A549 (cell line): ENCODE measurements at regions not wholly inside any gene's neighbourhood (a gene's known extent, or its start where the extent isn't known, plus 50 kb on each side); places are given as distances from the start of the nearest gene placed in this dataset.

Source experiments
- ATAC-seq, 2 experiments: fragments of 200-7000 bp in 1 of 2; fragments of >200 bp in 1 of 2; cut with Nextera tagmentation in 1 of 2; cut with Tn5 transposase in 1 of 2; 3 replicates each; pipeline versions ENCODE4 v1.8.0 to v1.9.1; 2018 to 2020; ENCODE audit warnings: mild to moderate bottlenecking in 1 of 2, moderate library complexity in 1 of 2
- CTCF ChIA-PET: fragments of 300-600 bp; sonication (Branson Sonifier 250); formaldehyde crosslinking; extraction: SDS; loops from one replicate; lab custom pipeline; 2021; ENCODE audit warnings: antibody characterized with exemption, inconsistent platforms; lab: Yijun Ruan, JAX
- POLR2A ChIA-PET: fragments of 350-600 bp; formaldehyde crosslinking; extraction: SDS; loops from one replicate; lab custom pipeline; 2021; ENCODE audit warnings: antibody characterized with exemption, inconsistent platforms; lab: Yijun Ruan, JAX
- DNase-seq, 2 experiments: peaks; one replicate each; pipeline versions ENCODE4 v3.0.0 to v3.0.0-alpha.2; 2011 to 2016; ENCODE audit warnings: low read depth in 1 of 2, low spot score in 1 of 2
- FAIRE-seq: peaks from 2 replicates; lab custom pipeline; 2011; peaks lifted over from hg19 to GRCh38; lab: Jason Lieb, UNC
- H3K27ac ChIP-seq, 2 experiments: fragments of >200 bp; sonication (Bioruptor Twin); formaldehyde crosslinking; 3 replicates each; pipeline ENCODE4 v1.5.1; 2016 to 2017
- H3K4me1 ChIP-seq: fragments of >200 bp; sonication (Bioruptor Twin); formaldehyde crosslinking; 3 replicates; pipeline ENCODE4 v1.6.1; 2016
- H3K4me2 ChIP-seq: fragments of >200 bp; sonication (Bioruptor Twin); formaldehyde crosslinking; 3 replicates; pipeline ENCODE4 v1.6.1; 2016
- H3K4me3 ChIP-seq: fragments of >200 bp; sonication (Bioruptor Twin); formaldehyde crosslinking; 3 replicates; pipeline ENCODE4 v1.5.1; 2016
- H3K9me3 ChIP-seq: fragments of >200 bp; sonication (Bioruptor Twin); formaldehyde crosslinking; 3 replicates; pipeline ENCODE4 v1.6.1; 2016
- ATOH8 ChIP-seq: fragments of 250-450 bp; sonication (Bioruptor Pico); IDR thresholded peaks from 2 replicates; pipeline ENCODE4 v1.5.0; 2020; ENCODE audit warnings: low read depth, mild to moderate bottlenecking, moderate library complexity
- CHD2 ChIP-seq: fragments of 150-350 bp; IDR thresholded peaks from 2 replicates; pipeline ENCODE4 v1.6.1; 2014; ENCODE audit warnings: low read length; ENCODE audit not compliant: partially characterized antibody
- E2F6 ChIP-seq: IDR thresholded peaks from 2 replicates; pipeline ENCODE4 v1.6.1; 2012; ENCODE audit warnings: low read depth, borderline replicate concordance
- EHMT2 ChIP-seq: fragments of 200-600 bp; sonication (generic); IDR thresholded peaks from 2 replicates; pipeline ENCODE4 v1.6.1; 2016; ENCODE audit warnings: antibody characterized with exemption, low read depth, mild to moderate bottlenecking, moderate library complexity
- EP300 ChIP-seq, 2 experiments: fragments of >200 bp; sonication (Bioruptor Twin); formaldehyde crosslinking; IDR thresholded peaks; 2 replicates in 1 of 2; 3 replicates in 1 of 2; pipeline ENCODE4 v1.6.1; 2016 to 2017
- ESRRA ChIP-seq: fragments of 150-350 bp; IDR thresholded peaks from 2 replicates; pipeline ENCODE4 v1.6.1; 2014; ENCODE audit warnings: mild to moderate bottlenecking, low read length, borderline replicate concordance
- GATA3 ChIP-seq: IDR thresholded peaks from 2 replicates; pipeline ENCODE4 v1.6.1; 2012; ENCODE audit warnings: borderline replicate concordance
- HOXB5 ChIP-seq: fragments of 250-450 bp; sonication (Bioruptor Pico); IDR thresholded peaks from 2 replicates; pipeline ENCODE4 v1.5.0; 2020; ENCODE audit warnings: mild to moderate bottlenecking, moderate library complexity
- JUNB ChIP-seq: fragments of >200 bp; sonication (Bioruptor Twin); formaldehyde crosslinking; IDR thresholded peaks from 2 replicates; pipeline ENCODE4 v1.6.1; 2016
- NPAS2 ChIP-seq: fragments of 250-450 bp; sonication (Bioruptor Pico); IDR thresholded peaks from 2 replicates; pipeline ENCODE4 v1.8.0; 2022; ENCODE audit warnings: mild to moderate bottlenecking, moderate library complexity, borderline replicate concordance
- RARB ChIP-seq: fragments of 250-450 bp; sonication (Bioruptor Pico); IDR thresholded peaks from 2 replicates; pipeline ENCODE4 v1.8.0; 2021; ENCODE audit warnings: mild to moderate bottlenecking, moderate library complexity
- SREBF2 ChIP-seq: fragments of 450-650 bp; IDR thresholded peaks from 2 replicates; pipeline ENCODE4 v1.6.1; 2014; ENCODE audit warnings: mild to moderate bottlenecking, moderate library complexity
- WGBS: methylation state at CpG from one replicate; pipeline ENCODE4 v1.1.6; 2017; ENCODE audit errors: missing lambda C conversion rate; 5-methylcytosine and 5-hydroxymethylcytosine counted together

DNA sequence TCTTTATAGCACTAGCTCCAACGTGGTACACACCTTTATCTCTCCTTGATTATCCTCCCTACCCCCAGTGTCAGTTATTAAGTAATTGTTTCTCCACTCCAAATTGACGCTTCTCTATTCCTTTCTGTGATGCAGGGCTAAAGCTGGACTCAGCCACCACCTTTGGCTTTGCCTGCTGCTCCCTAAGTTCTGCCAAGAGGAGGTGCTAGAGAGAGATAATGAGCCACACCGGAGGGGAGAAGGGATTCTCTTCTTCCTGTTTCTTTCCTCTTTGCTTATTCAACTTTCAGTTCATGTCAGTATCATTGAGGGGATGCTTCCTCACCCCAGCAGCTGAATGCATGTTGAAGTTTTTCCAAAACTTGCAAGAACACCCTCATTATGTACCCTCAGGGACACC lies 176.5 kb downstream of the GBA3 start:
- no peak overlapping the region for H3K4me2 ChIP-seq
- ChIA-PET CTCF (no interaction called here), POLR2A (no interaction called here)
- DNase-seq = peak in 1 of 2 experiments; percentile 0
- no peak for ATAC-seq
- no peak overlapping the region for H3K4me3 ChIP-seq
- no peak for FAIRE-seq
- 5% methylated on average over 3 of the region's 3 CpGs for WGBS
- H3K27ac ChIP-seq = no peak overlapping the region
- H3K4me1 ChIP-seq = no peaks in the 10 kb centered on the region
- no peaks in the 10 kb centered on the region for H3K9me3 ChIP-seq
- no peak for TF ChIP-seq E2F6
- no peak for TF ChIP-seq CHD2
- no peak for TF ChIP-seq JUNB
- TF ChIP-seq HOXB5 (CRISPR knock-in tag) = no peak
- no peak for TF ChIP-seq SREBF2
- no peak for TF ChIP-seq ESRRA
- no peak for TF ChIP-seq GATA3
- TF ChIP-seq NPAS2 (CRISPR knock-in tag) = no peak
- TF ChIP-seq RARB = no peak
- TF ChIP-seq EP300 (IDR thresholded peaks at IDR 0.05) = no peak
- TF ChIP-seq ATOH8 = no peak
- no peak for TF ChIP-seq EHMT2
